ENCODE measurements at regions not wholly inside any gene's neighbourhood (a gene's known extent, or its start where the extent isn't known, plus 50 kb on each side); places are given as distances from the start of the nearest gene placed in this dataset.

GRCh38 chr3:72369681-72370080 lies 478.6 kb downstream of the SHQ1 start:
- Histone ChIP-seq H3K27me3 (ENCODE audit: control insufficient read depth, insufficient read depth, low read length) (peaks cover 4% of the 10 kb centered on the region; the same call in 1 of the 2 replicates), H2BK20ac (ENCODE audit: low read depth, low read length) (no peak overlapping the region), H4K5ac (ENCODE audit: low read depth, low read length) (no peak overlapping the region), H3K4me1 (ENCODE audit: control insufficient read depth, insufficient read depth, low read length) (no peaks in the 10 kb centered on the region), H3K14ac (replicated peaks; ENCODE audit: low read depth, low read length) (no peak overlapping the region), H3K23ac (ENCODE audit: low read depth, low read length) (no peak overlapping the region), H3K9ac (ENCODE audit: low read depth, low read length) (no peak overlapping the region), H4K20me1 (ENCODE audit: insufficient read depth, low read length) (no peaks in the 10 kb centered on the region), H4K91ac (ENCODE audit: insufficient read depth, low read depth, low read length) (no peak overlapping the region), H3K4me3 (ENCODE audit: insufficient read depth, low read depth, low read length) (no peak overlapping the region), H2AK5ac (ENCODE audit: low read depth, low read length) (no peak overlapping the region), H4K8ac (ENCODE audit: low read depth in 2 of 2, low read length in 2 of 2) (no peak overlapping the region), H3K79me1 (ENCODE audit: low read depth in 1 of 2, low read length in 2 of 2) (no peaks in the 10 kb centered on the region), H3K4ac (ENCODE audit: low read depth, low read length) (no peak overlapping the region), H3K9me1 (ENCODE audit: insufficient read depth, low read length) (0 out of 2 replicates have a peak, but pooled peaks cover 3% of the 10 kb centered on the region), H3K4me2 (ENCODE audit: low read depth, low read length) (no peak overlapping the region), H2BK120ac (ENCODE audit: low read depth, low read length) (no peak overlapping the region), H3K9me3 (ENCODE audit: control insufficient read depth, insufficient read depth, low read length) (no peaks in the 10 kb centered on the region), H3K27ac (ENCODE audit: insufficient read depth, low read length) (no peak overlapping the region), H2AK9ac (replicated peaks; ENCODE audit: low read depth, low read length, poor library complexity) (no peak overlapping the region), H2BK5ac (ENCODE audit: low read depth, low read length, poor library complexity, severe bottlenecking) (no peak overlapping the region), H3K36me3 (ENCODE audit: control insufficient read depth, insufficient read depth, low read length) (no peaks in the 10 kb centered on the region; the same call in 1 of the 2 replicates), H3K18ac (ENCODE audit: low read depth, low read length) (no peak overlapping the region), H2AFZ (replicated peaks; ENCODE audit: low read length, poor library complexity) (no peak overlapping the region), H2BK15ac (ENCODE audit: low read depth, low read length) (no peak overlapping the region), H3K56ac (ENCODE audit: extremely low read depth, insufficient read depth, low read length) (no peak overlapping the region)
- DNase-seq (no peak), ATAC-seq (ENCODE audit: low read depth) (no peak)
- CTCF ChIA-PET: no interaction called here
- dilution Hi-C loops (cut with HindIII; ENCODE audit: low sequenced_read_pairs, unreplicated experiment): no loop called here
- no peak for TF ChIP-seq MAZ (IDR thresholded peaks at IDR 0.05; ENCODE audit: borderline replicate concordance, low read depth, low read length)
- no CpG with 5 or more reads among the region's 6 CpGs for WGBS, 2 experiments (ENCODE audit: extremely low coverage in 2 of 2, insufficient read length in 1 of 2)
- intact Hi-C loops (cut with micrococcal nuclease): no loop called here
- in situ Hi-C loops (cut with MboI; ENCODE audit: low sequenced_read_pairs): no loop called here
- POLR2A ChIA-PET (ENCODE audit: unreplicated experiment): no interaction called here
- BruUV-seq (replicated peaks): no TSS peak

Measured in IMR-90 (cell line).